ENCODE measurements at regions not wholly inside any gene's neighbourhood (a gene's known extent, or its start where the extent isn't known, plus 50 kb on each side); places are given as distances from the start of the nearest gene placed in this dataset.

- Histone ChIP-seq H3K27me3 (ENCODE audit: control insufficient read depth in 2 of 2, insufficient read depth in 2 of 2, low read length in 2 of 2) (peaks cover 0 to 5% of the 10 kb centered on the region in 2 experiments; a peak in 1 of 5 replicates), H3K4me2 (ENCODE audit: insufficient read depth, low read length) (no peak overlapping the region), H2AFZ (ENCODE audit: low read depth, low read length) (no peak overlapping the region), H4K20me1 (replicated peaks; ENCODE audit: control insufficient read depth, insufficient read depth, low read length) (no peaks in the 10 kb centered on the region), H3K4me1 (replicated peaks in 1 of 2; ENCODE audit: control insufficient read depth in 2 of 2, insufficient read depth in 2 of 2, low read length in 2 of 2) (no peaks in the 10 kb centered on the region), H3K9me3 (replicated peaks; ENCODE audit: control insufficient read depth, insufficient read depth, low read depth, low read length) (no peaks in the 10 kb centered on the region), H3K9me1 (ENCODE audit: control insufficient read depth, insufficient read depth, low read length) (no peaks in the 10 kb centered on the region), H3K36me3 (ENCODE audit: control insufficient read depth, insufficient read depth, low read length) (no peaks in the 10 kb centered on the region), H3K4me3 (no peak overlapping the region), H3K79me2 (ENCODE audit: control insufficient read depth, insufficient read depth, low read length) (no peaks in the 10 kb centered on the region), H3K9ac (ENCODE audit: insufficient read depth in 1 of 2, low read depth in 2 of 2, low read length in 2 of 2) (no peak overlapping the region), H3K27ac (ENCODE audit: extremely low read depth, low read depth, low read length) (no peak overlapping the region)
- ATAC-seq, result no peak
- FAIRE-seq, result no peak
- intact Hi-C loops (cut with micrococcal nuclease), result loop anchor here (10.0 kb wide), 1 partner anchor 112 kb away; no protein-coding TSS in a partner anchor
- no peak for DNase-seq (ENCODE audit: extremely low read depth in 1 of 4, low spot score in 3 of 4)
- 0% methylated on average over 1 of the region's 1 CpG for WGBS (ENCODE audit: insufficient coverage, low coverage, missing lambda C conversion rate)
- in situ Hi-C loops (cut with MboI), result no loop called here
- ChIA-PET POLR2A (no interaction called here), CTCF (ENCODE audit: low intra/inter-chr PET ratio) (no interaction called here)
- BruUV-seq (replicated peaks), result no TSS peak
- TF ChIP-seq BCL6 (CRISPR knock-in tag; IDR thresholded peaks at IDR 0.05) (no peak), KDM2B (CRISPR knock-in tag; IDR thresholded peaks at IDR 0.05) (no peak), E2F5 (CRISPR knock-in tag; IDR thresholded peaks at IDR 0.05) (no peak), PATZ1 (CRISPR knock-in tag; IDR thresholded peaks at IDR 0.05; ENCODE audit: borderline replicate concordance) (no peak), ZNF197 (CRISPR knock-in tag; IDR thresholded peaks at IDR 0.05; ENCODE audit: low read depth) (no peak), MNT (conservative IDR thresholded peaks at IDR 0.05) (no peak), HDAC8 (tag; IDR thresholded peaks at IDR 0.05) (no peak), SOX6 (IDR thresholded peaks at IDR 0.05) (no peak), CHD2 (IDR thresholded peaks at IDR 0.05; ENCODE audit: low read depth, low read length) (no peak), MAFG (tag; conservative IDR thresholded peaks at IDR 0.05) (no peak), ATF2 (CRISPR knock-in tag; IDR thresholded peaks at IDR 0.05) (no peak), NFE2 (IDR thresholded peaks at IDR 0.05; ENCODE audit: low read depth) (no peak), SMARCC2 (IDR thresholded peaks at IDR 0.05; ENCODE audit: low read depth) (no peak), RCOR1 (IDR thresholded peaks at IDR 0.05; ENCODE audit: borderline replicate concordance in 1 of 2, low read depth in 2 of 2, low read length in 2 of 2) (no peak), FOXA1 (IDR thresholded peaks at IDR 0.05; ENCODE audit: borderline replicate concordance) (no peak)
Observed at GRCh38 chr3:73216310-73216709, 154.9 kb downstream of the EBLN2 start.

Data from K562 (cell line).